K562 (cell line): ENCODE measurements at regions not wholly inside any gene's neighbourhood (a gene's known extent, or its start where the extent isn't known, plus 50 kb on each side); places are given as distances from the start of the nearest gene placed in this dataset.

Experiments
- ATAC-seq: fragments of 200-7000 bp; cut with Tn5 transposase; 3 replicates; pipeline ENCODE4 v1.9.1; 2020; ENCODE audit warnings: moderate library complexity
- BruUV-seq: library from RNA; stranded (reverse); fragments of 400-500 nt; replicated peaks from 2 replicates; lab custom pipeline; 2021; lab: Mats Ljungman, UMichigan
- CTCF ChIA-PET: fragments of 300-600 bp; formaldehyde crosslinking; extraction: SDS; loops from one replicate; lab custom pipeline; 2021; ENCODE audit warnings: low intra/inter-chr PET ratio; lab: Yijun Ruan, JAX
- POLR2A ChIA-PET: fragments of 300-600, 350-650 bp; sonication (Branson Sonifier 250); formaldehyde crosslinking; extraction: SDS; loops from one replicate; lab custom pipeline; 2021; ENCODE audit warnings: antibody characterized with exemption, inconsistent platforms; lab: Yijun Ruan, JAX
- DNase-seq, 4 experiments: peaks; one replicate each; pipeline versions ENCODE4 v3.0.0 to v3.0.0-alpha.2; 2011 to 2018; ENCODE audit warnings: low spot score in 3 of 4, mixed read lengths in 3 of 4; ENCODE audit errors: extremely low read depth in 1 of 4
- FAIRE-seq: peaks from 2 replicates; lab custom pipeline; 2011; peaks lifted over from hg19 to GRCh38; lab: Jason Lieb, UNC
- H2AFZ ChIP-seq: 2 replicates; pipeline ENCODE4 v1.6.0; 2011; ENCODE audit warnings: low read depth, low read length, control low read depth, inconsistent platforms
- H3K27ac ChIP-seq: fragments of 200-600 bp; 3 replicates; pipeline ENCODE4 v1.8.0; 2011; ENCODE audit warnings: low read depth, mild to moderate bottlenecking, control low read depth, inconsistent platforms, low read length, moderate library complexity, mixed read lengths; ENCODE audit errors: extremely low read depth
- H3K27me3 ChIP-seq, 2 experiments: fragments of 300-600 bp in 1 of 2; 2 replicates in 1 of 2; 3 replicates in 1 of 2; pipeline versions ENCODE4 v1.6.0 to v1.8.0; 2011; ENCODE audit warnings: inconsistent platforms in 2 of 2, low read length in 2 of 2, mild to moderate bottlenecking in 1 of 2, mixed read lengths in 1 of 2, moderate library complexity in 1 of 2; ENCODE audit not compliant: control insufficient read depth in 2 of 2, insufficient read depth in 2 of 2
- H3K36me3 ChIP-seq: fragments of 300-600 bp; 3 replicates; pipeline ENCODE4 v1.8.0; 2011; ENCODE audit warnings: mild to moderate bottlenecking, low read length, inconsistent platforms; ENCODE audit not compliant: control insufficient read depth, insufficient read depth
- H3K4me1 ChIP-seq, 2 experiments: fragments of 200-600 bp in 1 of 2; replicated peaks in 1 of 2; 2 replicates in 1 of 2; 3 replicates in 1 of 2; pipeline versions ENCODE4 v1.5.1 to v1.8.0; 2011; ENCODE audit warnings: inconsistent platforms in 2 of 2, low read length in 2 of 2, mild to moderate bottlenecking in 1 of 2, mixed read lengths in 1 of 2, moderate library complexity in 1 of 2; ENCODE audit not compliant: control insufficient read depth in 2 of 2, insufficient read depth in 2 of 2
- H3K4me2 ChIP-seq: 2 replicates; pipeline ENCODE4 v1.6.1; 2011; ENCODE audit warnings: low read length, control low read depth, inconsistent platforms, mixed read lengths; ENCODE audit not compliant: insufficient read depth
- H3K4me3 ChIP-seq: fragments of 200-600 bp; sonication (generic), shearing (Covaris generic); 2 replicates; pipeline ENCODE4 v1.5.1; 2016; ENCODE audit warnings: control low read depth, inconsistent platforms
- H3K79me2 ChIP-seq: fragments of 200-600 bp; 3 replicates; pipeline ENCODE4 v1.8.0; 2011; ENCODE audit warnings: low read length, inconsistent platforms; ENCODE audit not compliant: control insufficient read depth, insufficient read depth
- H3K9ac ChIP-seq, 2 experiments: 2 replicates each; pipeline versions ENCODE4 v1.6.0 to v1.6.1; 2011; ENCODE audit warnings: low read depth in 2 of 2, low read length in 2 of 2, control low read depth in 1 of 2, inconsistent platforms in 1 of 2, mild to moderate bottlenecking in 1 of 2, mixed read lengths in 1 of 2; ENCODE audit not compliant: insufficient read depth in 1 of 2
- H3K9me1 ChIP-seq: one replicate; pipeline ENCODE4 v1.6.0; 2011; ENCODE audit warnings: inconsistent platforms, mild to moderate bottlenecking, low read length, moderate library complexity; ENCODE audit not compliant: control insufficient read depth, insufficient read depth
- H3K9me3 ChIP-seq: replicated peaks from 2 replicates; pipeline ENCODE4 v1.5.1; 2011; ENCODE audit warnings: low read depth, low read length, inconsistent platforms; ENCODE audit not compliant: control insufficient read depth, insufficient read depth
- H4K20me1 ChIP-seq: replicated peaks from 2 replicates; pipeline ENCODE4 v1.6.1; 2011; ENCODE audit warnings: low read length, inconsistent platforms, mixed read lengths; ENCODE audit not compliant: control insufficient read depth, insufficient read depth
- GTF2F1 ChIP-seq: IDR thresholded peaks from 2 replicates; pipeline ENCODE4 v1.6.1; 2011; ENCODE audit warnings: low read depth, low read length, improper control_type of control experiment
- NFIX ChIP-seq: fragments of 250-450 bp; sonication (Bioruptor Pico); IDR thresholded peaks from 2 replicates; pipeline ENCODE4 v1.4.0; 2020; ENCODE audit warnings: low read depth, mild to moderate bottlenecking, moderate library complexity
- PHF8 ChIP-seq: fragments of 200-600 bp; sonication (generic); IDR thresholded peaks from 2 replicates; pipeline ENCODE4 v1.6.1; 2012; ENCODE audit warnings: mixed run types, mild to moderate bottlenecking, inconsistent platforms, low read length, moderate library complexity, borderline replicate concordance
- POLR2G ChIP-seq: fragments of 200-400 bp; formaldehyde crosslinking; IDR thresholded peaks from 2 replicates; pipeline ENCODE4 v1.6.1; 2017; ENCODE audit warnings: low read depth, mild to moderate bottlenecking, antibody characterized with exemption, low read length, moderate library complexity
- SMAD1 ChIP-seq: fragments of 150-350 bp; IDR thresholded peaks from 2 replicates; pipeline ENCODE4 v1.6.1; 2014; ENCODE audit warnings: low read length, low read depth; ENCODE audit not compliant: partially characterized antibody
- SMAD2 ChIP-seq: fragments of 150-350 bp; IDR thresholded peaks from 2 replicates; pipeline ENCODE4 v1.6.1; 2014; ENCODE audit warnings: low read depth, mild to moderate bottlenecking, low read length
- TGIF2 ChIP-seq: sonication (generic); formaldehyde crosslinking; IDR thresholded peaks from 2 replicates; pipeline ENCODE4 v1.8.1; 2022; ENCODE audit warnings: mild to moderate bottlenecking, missing genetic modification reagents, moderate library complexity
- ZNF311 ChIP-seq: fragments of 250-450 bp; sonication (Bioruptor Pico); IDR thresholded peaks from 2 replicates; pipeline ENCODE4 v1.4.0; 2020; ENCODE audit warnings: mild to moderate bottlenecking, moderate library complexity
- ZNF583 ChIP-seq: fragments of 250-450 bp; sonication (Bioruptor Pico); IDR thresholded peaks from 2 replicates; pipeline ENCODE4 v1.4.0; 2020
- WGBS: fragments of 100-300 bp; shearing (Covaris generic); methylation state at CpG from one replicate; pipeline ENCODE4 v1.1.6; 2016; ENCODE audit warnings: low coverage, mixed read lengths; ENCODE audit not compliant: insufficient coverage; ENCODE audit errors: missing lambda C conversion rate; 5-methylcytosine and 5-hydroxymethylcytosine counted together
- in situ Hi-C: fragments of 300-500 bp; cut with MboI; formaldehyde crosslinking; loops from 4 replicates; pipeline ENCODE4 v1.15.0; 2018; ENCODE audit warnings: inconsistent platforms, mixed read lengths
- intact Hi-C: fragments of 100-400 bp; cut with micrococcal nuclease; formaldehyde crosslinking; loops from 2 replicates; pipeline ENCODE4 v1.14.2; 2022
- TF ChIP-seq, protein P1 (sequence below): fragments of 250-450 bp; sonication (Bioruptor Pico); IDR thresholded peaks from 2 replicates; pipeline ENCODE4 v1.5.0; 2021
- TF ChIP-seq, protein P2 (sequence below): sonication (generic); formaldehyde crosslinking; IDR thresholded peaks from 2 replicates; pipeline ENCODE4 v1.8.1; 2023; ENCODE audit warnings: mild to moderate bottlenecking, missing genetic modification reagents, moderate library complexity
- TF ChIP-seq, protein P3 (sequence below): fragments of 450-650 bp; IDR thresholded peaks from 2 replicates; pipeline ENCODE4 v1.6.1; 2016; ENCODE audit warnings: mild to moderate bottlenecking
- TF ChIP-seq, protein P4 (sequence below): fragments of 450-650 bp; formaldehyde crosslinking; conservative IDR thresholded peaks from 2 replicates; pipeline ENCODE4 v1.4.0; 2022; ENCODE audit warnings: mild to moderate bottlenecking, missing genetic modification characterization

DNA sequence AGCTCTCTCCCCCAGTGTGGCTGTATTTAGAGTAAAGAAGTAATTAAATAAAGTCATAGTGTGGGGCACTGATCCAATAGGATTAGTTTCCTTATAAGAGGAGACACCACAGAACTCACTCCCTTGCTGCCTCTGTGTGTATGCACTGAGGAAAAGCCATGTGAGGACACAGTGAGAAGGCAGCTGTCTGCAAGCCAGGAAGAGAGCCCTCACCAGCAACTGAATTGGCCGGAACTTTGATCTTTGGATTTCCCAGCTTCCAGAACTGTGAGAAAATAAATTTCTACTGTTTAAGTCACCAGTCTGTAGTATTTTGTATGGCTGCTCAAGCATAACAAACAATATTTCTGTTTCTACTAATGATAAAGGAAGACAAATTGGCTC lies 368.7 kb upstream of the PRICKLE1 start (continued):
- TF ChIP-seq, protein P1, sequence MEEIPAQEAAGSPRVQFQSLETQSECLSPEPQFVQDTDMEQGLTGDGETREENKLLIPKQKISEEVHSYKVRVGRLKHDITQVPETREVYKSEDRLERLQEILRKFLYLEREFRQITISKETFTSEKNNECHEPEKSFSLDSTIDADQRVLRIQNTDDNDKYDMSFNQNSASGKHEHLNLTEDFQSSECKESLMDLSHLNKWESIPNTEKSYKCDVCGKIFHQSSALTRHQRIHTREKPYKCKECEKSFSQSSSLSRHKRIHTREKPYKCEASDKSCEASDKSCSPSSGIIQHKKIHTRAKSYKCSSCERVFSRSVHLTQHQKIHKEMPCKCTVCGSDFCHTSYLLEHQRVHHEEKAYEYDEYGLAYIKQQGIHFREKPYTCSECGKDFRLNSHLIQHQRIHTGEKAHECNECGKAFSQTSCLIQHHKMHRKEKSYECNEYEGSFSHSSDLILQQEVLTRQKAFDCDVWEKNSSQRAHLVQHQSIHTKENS (CRISPR knock-in tag): no peak
- TF ChIP-seq POLR2G: no peak
- TF ChIP-seq SMAD1: no peak
- TF ChIP-seq, protein P2, sequence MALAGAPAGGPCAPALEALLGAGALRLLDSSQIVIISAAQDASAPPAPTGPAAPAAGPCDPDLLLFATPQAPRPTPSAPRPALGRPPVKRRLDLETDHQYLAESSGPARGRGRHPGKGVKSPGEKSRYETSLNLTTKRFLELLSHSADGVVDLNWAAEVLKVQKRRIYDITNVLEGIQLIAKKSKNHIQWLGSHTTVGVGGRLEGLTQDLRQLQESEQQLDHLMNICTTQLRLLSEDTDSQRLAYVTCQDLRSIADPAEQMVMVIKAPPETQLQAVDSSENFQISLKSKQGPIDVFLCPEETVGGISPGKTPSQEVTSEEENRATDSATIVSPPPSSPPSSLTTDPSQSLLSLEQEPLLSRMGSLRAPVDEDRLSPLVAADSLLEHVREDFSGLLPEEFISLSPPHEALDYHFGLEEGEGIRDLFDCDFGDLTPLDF (CRISPR knock-in tag): no peak
- no peak for TF ChIP-seq ZNF583 (CRISPR knock-in tag)

DNA sequence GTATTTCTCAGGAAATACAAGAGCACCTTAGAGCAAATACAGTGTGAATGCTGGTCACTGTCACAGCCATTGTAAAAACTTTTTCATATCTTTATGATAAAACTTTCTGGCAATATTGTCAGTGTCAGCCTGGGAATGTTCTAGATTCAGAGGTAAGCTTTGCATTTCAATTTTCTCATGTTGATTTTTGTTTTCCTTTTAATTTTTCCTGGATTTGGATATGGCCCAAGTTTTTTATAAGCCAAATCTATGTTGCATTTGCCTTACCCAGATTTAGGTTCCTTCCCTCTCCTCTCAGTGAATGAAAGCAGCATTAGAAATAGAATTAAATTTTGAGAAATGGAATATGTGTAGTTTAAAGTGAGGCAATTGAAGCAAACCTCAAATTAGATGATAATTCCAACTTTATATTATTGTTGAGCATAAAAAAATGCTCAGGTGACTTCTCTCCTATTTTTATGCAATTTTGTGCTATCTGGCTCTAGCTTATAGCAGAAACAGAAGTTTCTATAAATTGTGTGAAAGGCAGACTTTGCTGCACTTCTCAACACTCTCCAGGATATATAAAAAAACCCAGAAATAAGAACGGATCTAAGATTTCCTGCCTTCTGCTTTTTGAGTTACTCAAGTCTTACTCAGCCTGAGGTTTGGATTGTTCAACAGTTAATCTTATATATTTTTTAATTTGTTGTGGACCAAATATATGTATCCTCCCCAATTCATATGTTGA lies 368.2 kb upstream of the PRICKLE1 start:
- Histone ChIP-seq H3K4me3 (no peak overlapping the region), H2AFZ (no peak overlapping the region), H3K4me2 (no peak overlapping the region), H3K79me2 (no peaks in the 10 kb centered on the region), H3K27me3 (no peaks in the 10 kb centered on the region), H3K9me1 (no peaks in the 10 kb centered on the region), H3K36me3 (no peaks in the 10 kb centered on the region), H3K9ac (no peak overlapping the region), H4K20me1 (no peaks in the 10 kb centered on the region), H3K4me1 (no peaks in the 10 kb centered on the region), H3K27ac (no peak overlapping the region), H3K9me3 (no peaks in the 10 kb centered on the region; the same call in 1 of the 2 replicates)
- ATAC-seq (no peak), FAIRE-seq (no peak), DNase-seq (no peak)
- in situ Hi-C loops (no loop called here), intact Hi-C loops (no loop called here)
- ChIA-PET POLR2A (no interaction called here), CTCF (no interaction called here)
- 0% methylated on average over 1 of the region's 1 CpG for WGBS
- TF ChIP-seq ZNF311 (CRISPR knock-in tag): no peak
- no peak for TF ChIP-seq SMAD2
- TF ChIP-seq NFIX (CRISPR knock-in tag): no peak
- TF ChIP-seq TGIF2: no peak
- TF ChIP-seq, protein P3, sequence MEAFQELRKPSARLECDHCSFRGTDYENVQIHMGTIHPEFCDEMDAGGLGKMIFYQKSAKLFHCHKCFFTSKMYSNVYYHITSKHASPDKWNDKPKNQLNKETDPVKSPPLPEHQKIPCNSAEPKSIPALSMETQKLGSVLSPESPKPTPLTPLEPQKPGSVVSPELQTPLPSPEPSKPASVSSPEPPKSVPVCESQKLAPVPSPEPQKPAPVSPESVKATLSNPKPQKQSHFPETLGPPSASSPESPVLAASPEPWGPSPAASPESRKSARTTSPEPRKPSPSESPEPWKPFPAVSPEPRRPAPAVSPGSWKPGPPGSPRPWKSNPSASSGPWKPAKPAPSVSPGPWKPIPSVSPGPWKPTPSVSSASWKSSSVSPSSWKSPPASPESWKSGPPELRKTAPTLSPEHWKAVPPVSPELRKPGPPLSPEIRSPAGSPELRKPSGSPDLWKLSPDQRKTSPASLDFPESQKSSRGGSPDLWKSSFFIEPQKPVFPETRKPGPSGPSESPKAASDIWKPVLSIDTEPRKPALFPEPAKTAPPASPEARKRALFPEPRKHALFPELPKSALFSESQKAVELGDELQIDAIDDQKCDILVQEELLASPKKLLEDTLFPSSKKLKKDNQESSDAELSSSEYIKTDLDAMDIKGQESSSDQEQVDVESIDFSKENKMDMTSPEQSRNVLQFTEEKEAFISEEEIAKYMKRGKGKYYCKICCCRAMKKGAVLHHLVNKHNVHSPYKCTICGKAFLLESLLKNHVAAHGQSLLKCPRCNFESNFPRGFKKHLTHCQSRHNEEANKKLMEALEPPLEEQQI: no peak
- TF ChIP-seq GTF2F1: no peak
- TF ChIP-seq, protein P4, sequence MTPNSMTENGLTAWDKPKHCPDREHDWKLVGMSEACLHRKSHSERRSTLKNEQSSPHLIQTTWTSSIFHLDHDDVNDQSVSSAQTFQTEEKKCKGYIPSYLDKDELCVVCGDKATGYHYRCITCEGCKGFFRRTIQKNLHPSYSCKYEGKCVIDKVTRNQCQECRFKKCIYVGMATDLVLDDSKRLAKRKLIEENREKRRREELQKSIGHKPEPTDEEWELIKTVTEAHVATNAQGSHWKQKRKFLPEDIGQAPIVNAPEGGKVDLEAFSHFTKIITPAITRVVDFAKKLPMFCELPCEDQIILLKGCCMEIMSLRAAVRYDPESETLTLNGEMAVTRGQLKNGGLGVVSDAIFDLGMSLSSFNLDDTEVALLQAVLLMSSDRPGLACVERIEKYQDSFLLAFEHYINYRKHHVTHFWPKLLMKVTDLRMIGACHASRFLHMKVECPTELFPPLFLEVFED (CRISPR knock-in tag): no peak
- no peak for TF ChIP-seq PHF8
- BruUV-seq: no TSS peak
